Vagina (tissue), 2 donors: ENCODE measurements at regions not wholly inside any gene's neighbourhood (a gene's known extent, or its start where the extent isn't known, plus 50 kb on each side); places are given as distances from the start of the nearest gene placed in this dataset.

Experiments
- POLR2AphosphoS5 ChIP-seq, 2 donors: sonication (generic); formaldehyde crosslinking; IDR thresholded peaks; one replicate each; pipeline ENCODE4 v1.9.0; 2017; ENCODE audit warnings: antibody characterized with exemption in 2 of 2, mild to moderate bottlenecking in 2 of 2, low read depth in 1 of 2; ENCODE audit not compliant: insufficient read depth in 1 of 2
- TF ChIP-seq, protein P1 (sequence below), 3 experiments: fragments of 450-650 bp in 2 of 3; fragments of 200-600 bp in 1 of 3; sonication (generic) in 1 of 3; IDR thresholded peaks; one replicate each; pipeline ENCODE4 v1.5.1; 2017 to 2019; ENCODE audit warnings: antibody characterized with exemption in 3 of 3, mild to moderate bottlenecking in 2 of 3, moderate library complexity in 2 of 3

DNA sequence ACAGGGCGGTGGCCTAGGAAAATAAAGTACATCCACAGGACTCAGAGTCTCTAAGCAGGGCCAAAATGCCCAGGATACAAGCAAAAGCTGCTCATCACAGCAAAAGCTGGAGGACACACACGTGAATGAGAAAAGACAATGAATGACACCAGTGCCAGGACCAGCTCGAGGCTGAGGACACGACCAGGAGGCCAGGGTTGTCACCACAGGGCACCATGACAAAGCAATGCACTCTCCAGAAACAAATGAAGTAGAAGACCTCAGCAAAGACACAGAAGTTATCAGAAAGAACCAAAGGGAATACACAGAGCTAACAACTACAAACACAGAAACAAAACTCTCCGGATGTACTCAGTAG, 92.1 kb downstream of the FOXL3 start:
- TF ChIP-seq, protein P1, sequence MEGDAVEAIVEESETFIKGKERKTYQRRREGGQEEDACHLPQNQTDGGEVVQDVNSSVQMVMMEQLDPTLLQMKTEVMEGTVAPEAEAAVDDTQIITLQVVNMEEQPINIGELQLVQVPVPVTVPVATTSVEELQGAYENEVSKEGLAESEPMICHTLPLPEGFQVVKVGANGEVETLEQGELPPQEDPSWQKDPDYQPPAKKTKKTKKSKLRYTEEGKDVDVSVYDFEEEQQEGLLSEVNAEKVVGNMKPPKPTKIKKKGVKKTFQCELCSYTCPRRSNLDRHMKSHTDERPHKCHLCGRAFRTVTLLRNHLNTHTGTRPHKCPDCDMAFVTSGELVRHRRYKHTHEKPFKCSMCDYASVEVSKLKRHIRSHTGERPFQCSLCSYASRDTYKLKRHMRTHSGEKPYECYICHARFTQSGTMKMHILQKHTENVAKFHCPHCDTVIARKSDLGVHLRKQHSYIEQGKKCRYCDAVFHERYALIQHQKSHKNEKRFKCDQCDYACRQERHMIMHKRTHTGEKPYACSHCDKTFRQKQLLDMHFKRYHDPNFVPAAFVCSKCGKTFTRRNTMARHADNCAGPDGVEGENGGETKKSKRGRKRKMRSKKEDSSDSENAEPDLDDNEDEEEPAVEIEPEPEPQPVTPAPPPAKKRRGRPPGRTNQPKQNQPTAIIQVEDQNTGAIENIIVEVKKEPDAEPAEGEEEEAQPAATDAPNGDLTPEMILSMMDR (IDR thresholded peaks at IDR 0.05) = no peak
- no peak for TF ChIP-seq POLR2AphosphoS5 (IDR thresholded peaks at IDR 0.05; ENCODE audit: insufficient read depth in 1 of 2, low read depth in 1 of 2)
